IPS DF 6.9 (cell line): ENCODE measurements at regions not wholly inside any gene's neighbourhood (a gene's known extent, or its start where the extent isn't known, plus 50 kb on each side); places are given as distances from the start of the nearest gene placed in this dataset.

Experiments used
- DNase-seq: peaks from one replicate; pipeline ENCODE4 v3.0.0-alpha.2; 2013; ENCODE audit warnings: low read depth, low spot score
- H3K27ac ChIP-seq: one replicate; pipeline ENCODE4 v1.5.1; 2013; ENCODE audit warnings: low read length, control low read depth
- H3K27me3 ChIP-seq: 2 replicates; pipeline ENCODE4 v1.6.1; 2013; ENCODE audit warnings: mild to moderate bottlenecking, low read length; ENCODE audit not compliant: control insufficient read depth, insufficient read depth
- H3K36me3 ChIP-seq: 2 replicates; pipeline ENCODE4 v1.6.1; 2013; ENCODE audit warnings: low read length; ENCODE audit not compliant: control insufficient read depth, insufficient read depth
- H3K4me1 ChIP-seq: 2 replicates; pipeline ENCODE4 v1.6.1; 2013; ENCODE audit warnings: low read length; ENCODE audit not compliant: control insufficient read depth, insufficient read depth
- H3K4me3 ChIP-seq: 2 replicates; pipeline ENCODE4 v1.5.1; 2013; ENCODE audit warnings: mild to moderate bottlenecking, low read length
- H3K9me3 ChIP-seq: 2 replicates; pipeline ENCODE4 v1.6.1; 2013; ENCODE audit warnings: low read length, inconsistent platforms; ENCODE audit not compliant: control insufficient read depth, insufficient read depth
- WGBS: extraction: QIAGEN DNeasy Blood & Tissue Kit; methylation state at CpG from one replicate; pipeline ENCODE4 v1.1.7; 2013; ENCODE audit warnings: mixed read lengths, missing lambda C conversion rate; ENCODE audit not compliant: insufficient read length, insufficient coverage; 5-methylcytosine and 5-hydroxymethylcytosine counted together

- Histone ChIP-seq H3K4me3 (no peak overlapping the region), H3K4me1 (no peaks in the 10 kb centered on the region), H3K36me3 (no peaks in the 10 kb centered on the region), H3K27me3 (no peaks in the 10 kb centered on the region), H3K9me3 (no peaks in the 10 kb centered on the region), H3K27ac (no peak overlapping the region)
- no CpG with 5 or more reads among the region's 1 CpG for WGBS
- DNase-seq: no peak
These were observed 1456.1 kb upstream of the IGFBP7 start for GRCh38 chr4:58566260-58566659.

- WGBS: no CpG with 5 or more reads among the region's 6 CpGs
These were observed 1454.7 kb upstream of the IGFBP7 start for GRCh38 chr4:58564695-58565475.

GRCh38 chr4:58561170-58561569 is 1451.0 kb upstream of the IGFBP7 start:
- H3K36me3 ChIP-seq: no peaks in the 10 kb centered on the region
- no peaks in the 10 kb centered on the region for H3K9me3 ChIP-seq
- WGBS: no CpG with 5 or more reads among the region's 1 CpG
- no peak overlapping the region for H3K27ac ChIP-seq
- no peaks in the 10 kb centered on the region for H3K27me3 ChIP-seq
- H3K4me3 ChIP-seq: no peak overlapping the region
- no peak for DNase-seq
- H3K4me1 ChIP-seq: no peaks in the 10 kb centered on the region

More at GRCh38 chr4:58564695-58565475, 1454.7 kb upstream of the IGFBP7 start:
- Histone ChIP-seq H3K27ac (no peak overlapping the region), H3K4me3 (no peak overlapping the region), H3K36me3 (no peaks in the 10 kb centered on the region), H3K9me3 (no peaks in the 10 kb centered on the region), H3K27me3 (no peaks in the 10 kb centered on the region), H3K4me1 (no peaks in the 10 kb centered on the region)
- DNase-seq: no peak

GRCh38 chr4:58560736-58561135 is 1450.6 kb upstream of the IGFBP7 start:
- no peaks in the 10 kb centered on the region for H3K4me1 ChIP-seq
- H3K27ac ChIP-seq: no peak overlapping the region
- DNase-seq: no peak
- H3K27me3 ChIP-seq: no peaks in the 10 kb centered on the region
- H3K4me3 ChIP-seq: no peak overlapping the region
- WGBS: no CpG with 5 or more reads among the region's 1 CpG
- H3K9me3 ChIP-seq: no peaks in the 10 kb centered on the region
- H3K36me3 ChIP-seq: no peaks in the 10 kb centered on the region

GRCh38 chr4:58553679-58554078 is 1443.5 kb upstream of the IGFBP7 start:
- Histone ChIP-seq H3K27ac (no peak overlapping the region), H3K4me1 (no peaks in the 10 kb centered on the region), H3K27me3 (no peaks in the 10 kb centered on the region), H3K9me3 (no peaks in the 10 kb centered on the region), H3K4me3 (no peak overlapping the region), H3K36me3 (no peaks in the 10 kb centered on the region)
- no peak for DNase-seq
- WGBS: no CpG with 5 or more reads among the region's 2 CpGs

- WGBS: no CpG with 5 or more reads among the region's 1 CpG
- no peaks in the 10 kb centered on the region for H3K4me1 ChIP-seq
These were observed 1442.8 kb upstream of the IGFBP7 start for GRCh38 chr4:58553031-58553430.

GRCh38 chr4:58551676-58552075 is 1441.5 kb upstream of the IGFBP7 start:
- Histone ChIP-seq H3K9me3 (no peaks in the 10 kb centered on the region), H3K27ac (no peak overlapping the region), H3K4me3 (no peak overlapping the region), H3K27me3 (no peaks in the 10 kb centered on the region), H3K36me3 (no peaks in the 10 kb centered on the region), H3K4me1 (no peaks in the 10 kb centered on the region)
- no peak for DNase-seq

More at GRCh38 chr4:58553031-58553430, 1442.8 kb upstream of the IGFBP7 start:
- no peak for DNase-seq
- Histone ChIP-seq H3K4me3 (no peak overlapping the region), H3K9me3 (no peaks in the 10 kb centered on the region), H3K36me3 (no peaks in the 10 kb centered on the region), H3K27me3 (no peaks in the 10 kb centered on the region), H3K27ac (no peak overlapping the region)

- Histone ChIP-seq H3K27ac (no peak overlapping the region), H3K9me3 (no peaks in the 10 kb centered on the region), H3K4me3 (no peak overlapping the region), H3K36me3 (no peaks in the 10 kb centered on the region), H3K27me3 (no peaks in the 10 kb centered on the region), H3K4me1 (no peaks in the 10 kb centered on the region)
- WGBS: no CpG with 5 or more reads among the region's 1 CpG
- DNase-seq: no peak
These were observed 1433.3 kb upstream of the IGFBP7 start for GRCh38 chr4:58543465-58543864.

- WGBS: no CpG with 5 or more reads among the region's 1 CpG
- H3K36me3 ChIP-seq: no peaks in the 10 kb centered on the region
- no peak for DNase-seq
These were observed 1431.7 kb upstream of the IGFBP7 start for GRCh38 chr4:58541926-58542325.

GRCh38 chr4:58522765-58523382 is 1412.7 kb upstream of the IGFBP7 start:
- no peak overlapping the region for H3K4me3 ChIP-seq
- H3K27ac ChIP-seq: no peak overlapping the region
- no peaks in the 10 kb centered on the region for H3K9me3 ChIP-seq
- WGBS: 100% methylated on average over 1 of the region's 2 CpGs
- no peaks in the 10 kb centered on the region for H3K27me3 ChIP-seq
- no peak for DNase-seq
- no peaks in the 10 kb centered on the region for H3K36me3 ChIP-seq
- no peaks in the 10 kb centered on the region for H3K4me1 ChIP-seq

More at GRCh38 chr4:58541926-58542325, 1431.7 kb upstream of the IGFBP7 start:
- Histone ChIP-seq H3K9me3 (no peaks in the 10 kb centered on the region), H3K4me3 (no peak overlapping the region), H3K27ac (no peak overlapping the region), H3K4me1 (no peaks in the 10 kb centered on the region), H3K27me3 (no peaks in the 10 kb centered on the region)

GRCh38 chr4:58515226-58515625 is 1405.0 kb upstream of the IGFBP7 start:
- H3K36me3 ChIP-seq: no peaks in the 10 kb centered on the region
- WGBS: no CpG with 5 or more reads among the region's 1 CpG
- no peaks in the 10 kb centered on the region for H3K4me1 ChIP-seq
- no peak overlapping the region for H3K27ac ChIP-seq
- H3K27me3 ChIP-seq: no peaks in the 10 kb centered on the region
- DNase-seq: no peak
- no peak overlapping the region for H3K4me3 ChIP-seq
- H3K9me3 ChIP-seq: no peaks in the 10 kb centered on the region
